Central memory CD8-positive, alpha-beta T cell (primary cell): ENCODE measurements at regions not wholly inside any gene's neighbourhood (a gene's known extent, or its start where the extent isn't known, plus 50 kb on each side); places are given as distances from the start of the nearest gene placed in this dataset.

Experiments used
- ATAC-seq: fragments of 150-1000 bp; cut with Tn5 transposase; replicated peaks from 2 replicates; pipeline ENCODE4 v1.10.0; 2022; ENCODE audit warnings: mild to moderate bottlenecking, moderate FRiP score, moderate number of reproducible peaks; ENCODE audit not compliant: poor library complexity, severe bottlenecking; ENCODE audit errors: extremely low read depth
- DNase-seq, 2 donors: peaks; one replicate each; pipeline ENCODE4 v3.0.0; 2021; ENCODE audit warnings: low spot score in 2 of 2
- H3K27ac Mint-ChIP-seq: one replicate; pipeline ENCODE4 v1.8.0; 2022; ENCODE audit warnings: low read depth, mild to moderate bottlenecking, moderate library complexity, mixed read lengths
- H3K27me3 Mint-ChIP-seq: one replicate; pipeline ENCODE4 v1.8.0; 2022; ENCODE audit warnings: mixed read lengths
- H3K36me3 Mint-ChIP-seq: one replicate; pipeline ENCODE4 v1.8.0; 2022; ENCODE audit warnings: mild to moderate bottlenecking, moderate library complexity, mixed read lengths; ENCODE audit not compliant: insufficient read depth
- H3K4me1 Mint-ChIP-seq: one replicate; pipeline ENCODE4 v1.8.0; 2022; ENCODE audit warnings: mixed read lengths
- H3K4me3 Mint-ChIP-seq: one replicate; pipeline ENCODE4 v1.8.0; 2022; ENCODE audit warnings: mild to moderate bottlenecking, moderate library complexity, mixed read lengths
- H3K9me3 Mint-ChIP-seq: one replicate; pipeline ENCODE4 v1.8.0; 2022; ENCODE audit warnings: mixed read lengths

DNA sequence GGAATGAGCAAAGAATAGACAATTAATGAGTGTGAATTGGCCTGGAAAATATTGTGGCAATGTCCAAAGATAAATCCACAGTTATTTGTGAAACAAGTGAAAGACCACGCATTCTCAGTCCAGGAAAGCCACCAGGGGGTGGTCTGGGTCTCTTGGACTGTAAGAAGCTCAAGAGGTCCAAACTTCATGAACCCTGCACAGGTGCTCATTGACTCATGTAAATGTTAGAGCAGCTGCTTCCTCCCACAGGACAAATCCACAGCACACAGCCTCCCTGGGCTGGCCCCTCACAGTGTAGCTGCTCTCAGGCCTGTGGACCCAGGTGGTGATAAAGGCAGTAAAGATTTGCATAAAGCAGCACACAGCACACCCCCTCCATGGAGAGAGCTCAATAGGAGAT lies 114.0 kb downstream of the ZNF280B start:
- no peak overlapping the region for H3K27ac Mint-ChIP-seq
- H3K4me1 Mint-ChIP-seq = no peaks in the 10 kb centered on the region
- H3K4me3 Mint-ChIP-seq = no peak overlapping the region
- no peaks in the 10 kb centered on the region for H3K36me3 Mint-ChIP-seq
- DNase-seq = no peak
- peaks cover 59% of the 10 kb centered on the region for H3K27me3 Mint-ChIP-seq
- no peak for ATAC-seq
- no peaks in the 10 kb centered on the region for H3K9me3 Mint-ChIP-seq

DNA sequence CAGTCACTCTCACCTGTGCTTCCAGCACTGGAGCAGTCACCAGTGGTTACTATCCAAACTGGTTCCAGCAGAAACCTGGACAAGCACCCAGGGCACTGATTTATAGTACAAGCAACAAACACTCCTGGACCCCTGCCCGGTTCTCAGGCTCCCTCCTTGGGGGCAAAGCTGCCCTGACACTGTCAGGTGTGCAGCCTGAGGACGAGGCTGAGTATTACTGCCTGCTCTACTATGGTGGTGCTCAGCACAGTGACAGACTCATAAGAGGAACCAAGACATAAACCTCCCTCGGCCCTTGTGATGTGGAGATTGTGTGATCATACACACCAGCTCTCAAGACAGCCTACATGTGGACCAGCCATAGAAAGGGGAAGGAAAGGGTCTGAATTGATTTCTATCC lies 113.3 kb downstream of the ZNF280B start:
- H3K4me3 Mint-ChIP-seq = no peak overlapping the region
- no peaks in the 10 kb centered on the region for H3K4me1 Mint-ChIP-seq
- ATAC-seq (no peak), DNase-seq (no peak)
- H3K27me3 Mint-ChIP-seq = peaks cover 52% of the 10 kb centered on the region
- no peak overlapping the region for H3K27ac Mint-ChIP-seq
- no peaks in the 10 kb centered on the region for H3K9me3 Mint-ChIP-seq
- no peaks in the 10 kb centered on the region for H3K36me3 Mint-ChIP-seq

DNA sequence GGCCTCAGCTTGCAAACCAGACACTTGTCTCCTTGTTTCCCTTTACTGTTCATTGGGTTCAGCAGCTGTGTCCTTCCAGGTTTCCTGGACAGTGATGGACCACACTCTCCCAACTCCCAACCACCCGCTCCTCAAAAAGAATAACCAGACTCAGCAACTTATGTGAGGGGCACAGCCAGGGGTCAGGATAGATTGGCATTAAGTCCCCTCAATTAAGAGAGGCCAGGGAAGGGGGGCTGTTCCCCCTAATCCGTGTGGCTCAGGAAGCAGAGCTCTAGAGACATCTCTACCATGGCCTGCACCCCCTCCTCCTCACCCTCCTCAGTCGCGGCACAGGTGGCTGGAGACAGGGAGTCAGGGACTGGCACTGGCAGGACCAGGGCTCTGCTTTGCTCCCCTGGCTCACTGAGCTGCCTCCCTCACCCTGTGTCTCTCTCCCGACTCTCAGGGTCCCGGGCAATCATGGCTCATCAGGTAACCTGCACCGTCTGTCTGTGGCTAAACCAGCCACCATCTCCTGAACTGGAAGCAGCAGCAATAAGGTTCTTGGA lies 111.7 kb downstream of the ZNF280B start:
- ATAC-seq (no peak), DNase-seq (no peak)
- H3K27ac Mint-ChIP-seq = no peak overlapping the region
- no peak overlapping the region for H3K4me3 Mint-ChIP-seq
- H3K36me3 Mint-ChIP-seq = no peaks in the 10 kb centered on the region
- H3K9me3 Mint-ChIP-seq = no peaks in the 10 kb centered on the region
- no peaks in the 10 kb centered on the region for H3K4me1 Mint-ChIP-seq
- peaks cover 38% of the 10 kb centered on the region for H3K27me3 Mint-ChIP-seq

DNA sequence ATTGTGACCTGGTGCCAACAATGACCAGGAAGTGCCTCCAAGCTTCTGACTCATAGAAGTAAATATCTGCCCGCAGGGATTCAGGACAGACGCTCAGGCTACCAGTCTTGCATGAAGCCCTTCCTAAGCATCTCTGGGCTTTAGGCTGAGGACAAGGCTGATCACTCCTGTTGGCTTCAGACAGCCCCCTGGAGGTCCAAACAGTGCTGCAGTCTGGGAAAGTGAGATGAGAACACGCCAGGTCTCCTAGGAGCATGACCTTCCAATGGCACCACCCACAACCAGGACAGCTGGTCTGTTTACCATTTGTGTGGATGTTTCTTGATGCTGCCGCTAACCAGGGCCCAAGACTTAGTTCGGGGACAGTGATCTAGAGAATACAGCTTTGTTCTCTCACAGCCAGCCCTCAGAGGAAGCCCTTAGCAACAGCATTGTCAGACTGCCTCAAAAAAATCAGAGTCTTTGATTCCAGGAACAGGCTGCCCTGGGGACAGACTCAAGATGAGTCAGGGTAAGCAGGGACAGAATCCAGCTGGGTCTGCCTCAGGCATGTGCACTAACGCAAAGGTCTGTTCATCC lies 111.2 kb downstream of the ZNF280B start:
- ATAC-seq (no peak), DNase-seq (no peak)
- H3K27ac Mint-ChIP-seq = no peak overlapping the region
- H3K9me3 Mint-ChIP-seq = no peaks in the 10 kb centered on the region
- H3K4me1 Mint-ChIP-seq = no peaks in the 10 kb centered on the region
- H3K36me3 Mint-ChIP-seq = no peaks in the 10 kb centered on the region
- peaks cover 32% of the 10 kb centered on the region for H3K27me3 Mint-ChIP-seq
- no peak overlapping the region for H3K4me3 Mint-ChIP-seq

DNA sequence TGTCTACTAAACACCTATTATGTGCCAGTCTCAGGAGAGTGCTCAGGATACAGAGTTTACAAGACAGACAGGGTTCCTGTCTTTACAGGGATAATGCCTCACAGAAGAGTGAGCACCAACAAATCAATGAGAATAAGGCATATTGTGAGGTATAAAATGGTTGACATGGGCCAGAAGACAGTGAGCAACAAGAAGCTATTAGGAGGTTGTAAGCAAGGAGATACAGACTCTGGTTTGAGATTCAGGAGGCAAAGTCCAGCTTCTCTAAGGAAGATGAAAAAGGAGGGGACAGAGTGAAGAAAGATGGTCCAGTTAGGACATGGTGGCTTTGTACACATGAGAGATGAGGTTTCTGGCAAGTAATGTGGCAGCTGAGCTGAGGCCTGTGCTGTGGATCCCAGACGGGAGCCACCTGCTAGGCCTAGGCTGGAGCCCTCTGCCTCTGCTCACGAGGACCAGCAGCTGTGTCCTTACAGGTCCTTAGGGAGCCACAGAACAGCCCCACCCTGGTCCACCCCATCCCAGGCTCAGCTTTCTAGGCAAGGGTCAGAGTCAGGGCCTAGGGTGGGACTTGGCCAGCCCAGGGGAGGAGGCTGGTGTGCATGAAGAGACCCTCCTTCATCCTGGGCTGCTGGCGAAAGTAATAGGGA lies 110.5 kb downstream of the ZNF280B start:
- H3K4me1 Mint-ChIP-seq = no peaks in the 10 kb centered on the region
- peaks cover 26% of the 10 kb centered on the region for H3K27me3 Mint-ChIP-seq
- H3K27ac Mint-ChIP-seq = no peak overlapping the region
- no peak overlapping the region for H3K4me3 Mint-ChIP-seq
- no peaks in the 10 kb centered on the region for H3K36me3 Mint-ChIP-seq
- H3K9me3 Mint-ChIP-seq = no peaks in the 10 kb centered on the region
- ATAC-seq (no peak), DNase-seq (no peak)

DNA sequence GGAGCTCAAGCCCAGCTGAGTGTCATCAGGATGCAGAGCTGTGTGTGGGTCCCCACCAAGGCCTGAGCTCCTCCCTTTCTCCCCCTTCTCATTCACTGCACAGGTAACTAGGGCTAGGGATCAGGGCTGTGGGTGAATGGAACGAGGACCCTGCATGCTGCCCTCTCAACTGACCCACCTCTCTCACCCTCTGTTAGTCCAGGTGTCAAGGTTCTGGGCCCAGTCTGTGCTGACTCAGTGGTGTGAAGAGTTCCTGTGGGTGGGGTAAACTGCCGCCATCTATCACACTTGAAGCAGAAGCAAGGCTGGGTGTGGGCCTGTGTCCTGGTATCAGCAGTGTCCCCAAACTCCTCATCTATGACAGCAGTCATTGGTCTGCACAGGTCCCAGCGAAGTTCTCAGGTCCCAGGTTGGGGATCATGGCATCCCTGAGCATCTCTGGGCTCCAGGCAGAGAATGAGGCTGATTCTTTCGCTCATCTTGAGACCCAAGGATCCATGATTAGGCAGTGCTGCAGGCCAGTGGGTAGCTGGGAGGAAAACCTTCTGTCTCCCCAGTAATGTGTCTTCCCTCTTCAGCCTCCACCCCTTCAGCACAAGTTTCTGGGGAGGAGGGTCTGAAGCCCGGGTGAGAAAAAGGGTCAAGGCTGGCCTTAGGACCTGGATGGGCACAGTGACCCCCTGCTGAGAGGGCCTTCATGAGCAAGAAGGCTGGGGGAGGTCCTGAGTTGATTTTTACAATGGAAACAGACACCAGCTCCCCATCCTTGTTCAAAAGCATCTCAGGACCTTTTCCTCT lies 109.8 kb downstream of the ZNF280B start:
- H3K27me3 Mint-ChIP-seq = peaks cover 22% of the 10 kb centered on the region
- H3K4me3 Mint-ChIP-seq = no peak overlapping the region
- no peak for DNase-seq

DNA sequence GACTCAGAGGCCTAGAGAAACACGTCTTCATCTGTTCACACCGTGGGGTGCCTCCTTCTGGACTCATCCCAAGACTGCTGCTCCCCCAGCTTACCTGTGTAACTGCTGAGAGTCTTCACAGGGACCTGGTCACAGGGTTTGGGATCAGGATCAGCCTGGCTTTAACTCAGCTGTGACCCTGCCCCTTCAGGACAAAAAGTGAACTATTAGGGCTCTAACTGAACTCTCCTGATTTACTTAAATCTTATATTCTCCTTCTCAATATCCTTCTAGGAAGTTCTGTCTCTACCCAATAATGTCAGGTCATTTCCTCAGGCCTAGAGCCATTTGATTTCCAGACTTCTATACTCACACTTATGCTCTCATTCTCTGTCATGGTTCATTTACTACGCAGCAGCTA lies 108.4 kb downstream of the ZNF280B start:
- DNase-seq (no peak), ATAC-seq (no peak)
- no peaks in the 10 kb centered on the region for H3K4me1 Mint-ChIP-seq
- H3K36me3 Mint-ChIP-seq = no peaks in the 10 kb centered on the region
- H3K27me3 Mint-ChIP-seq = peaks cover 22% of the 10 kb centered on the region
- no peaks in the 10 kb centered on the region for H3K9me3 Mint-ChIP-seq
- H3K4me3 Mint-ChIP-seq = no peak overlapping the region
- no peak overlapping the region for H3K27ac Mint-ChIP-seq

More for the DNA sequence above, 109.8 kb downstream of the ZNF280B start:
- no peak for ATAC-seq
- Mint-ChIP-seq H3K36me3 (no peaks in the 10 kb centered on the region), H3K27ac (no peak overlapping the region), H3K9me3 (no peaks in the 10 kb centered on the region), H3K4me1 (no peaks in the 10 kb centered on the region)

DNA sequence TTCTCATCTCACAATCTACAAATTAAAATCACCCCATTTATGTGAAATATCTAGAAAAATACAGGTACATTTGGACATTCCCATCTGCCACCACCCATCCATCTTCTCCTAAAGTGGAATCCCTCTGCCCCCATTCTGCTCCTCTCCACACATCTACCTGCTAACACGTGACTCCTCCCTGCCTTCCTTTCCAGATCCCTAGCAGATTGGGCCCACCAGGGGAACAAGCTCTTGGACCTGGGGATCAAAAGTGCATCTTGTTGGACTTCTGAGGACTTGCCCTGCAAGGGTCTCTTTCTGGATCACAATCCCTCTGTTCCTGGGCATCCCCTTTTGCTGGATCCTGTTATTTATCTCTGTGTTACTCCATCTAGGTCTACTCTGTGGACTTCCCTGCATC lies 107.6 kb downstream of the ZNF280B start:
- Mint-ChIP-seq H3K4me3 (no peak overlapping the region), H3K27me3 (peaks cover 29% of the 10 kb centered on the region), H3K27ac (no peak overlapping the region), H3K9me3 (no peaks in the 10 kb centered on the region), H3K36me3 (no peaks in the 10 kb centered on the region), H3K4me1 (no peaks in the 10 kb centered on the region)
- ATAC-seq (no peak), DNase-seq (no peak)

DNA sequence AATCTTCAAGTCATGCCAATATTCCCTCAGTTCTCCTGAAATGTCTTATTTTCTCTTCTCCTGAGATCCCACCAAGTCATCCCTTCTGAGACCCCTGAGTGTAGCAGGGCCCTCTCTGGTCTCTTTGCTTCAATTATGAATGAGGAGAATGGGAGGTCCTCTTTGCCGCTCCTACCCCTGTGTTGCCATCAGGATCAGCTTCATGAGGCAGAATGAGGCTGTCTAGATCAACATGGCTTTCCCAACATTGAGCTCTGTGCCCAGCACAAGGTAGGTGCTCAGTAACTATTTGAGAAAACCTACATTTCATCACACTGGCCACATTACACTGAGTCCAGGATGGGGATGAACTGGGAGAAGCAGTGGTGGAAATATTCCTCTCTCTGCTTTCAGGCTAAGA lies 107.2 kb downstream of the ZNF280B start:
- no peak overlapping the region for H3K27ac Mint-ChIP-seq
- no peaks in the 10 kb centered on the region for H3K9me3 Mint-ChIP-seq
- peaks cover 31% of the 10 kb centered on the region for H3K27me3 Mint-ChIP-seq
- H3K36me3 Mint-ChIP-seq = no peaks in the 10 kb centered on the region
- no peak for ATAC-seq
- H3K4me1 Mint-ChIP-seq = no peaks in the 10 kb centered on the region
- no peak overlapping the region for H3K4me3 Mint-ChIP-seq
- DNase-seq = no peak

DNA sequence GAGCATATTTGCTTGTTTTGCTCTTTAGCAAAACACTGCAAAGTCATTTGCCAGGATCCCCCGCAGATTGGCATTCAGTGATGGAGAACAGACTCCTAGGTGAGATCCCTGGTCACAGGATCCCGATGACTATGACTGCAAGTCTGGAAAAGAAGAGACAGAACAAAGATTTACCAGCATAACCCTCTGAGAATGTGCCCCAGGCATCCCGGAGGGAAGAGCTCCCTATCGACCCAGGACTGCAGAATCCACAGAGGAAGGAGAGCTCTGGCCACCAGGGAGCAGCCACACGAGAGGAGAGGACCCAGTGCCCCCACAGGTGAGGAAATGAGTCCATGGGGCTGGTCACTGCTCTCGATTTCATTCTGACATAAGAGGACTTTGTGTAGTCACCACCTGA lies 105.2 kb downstream of the ZNF280B start:
- Mint-ChIP-seq H3K9me3 (no peaks in the 10 kb centered on the region), H3K4me1 (no peaks in the 10 kb centered on the region), H3K4me3 (no peak overlapping the region), H3K36me3 (no peaks in the 10 kb centered on the region), H3K27ac (no peak overlapping the region), H3K27me3 (peaks cover 31% of the 10 kb centered on the region)
- no peak for ATAC-seq
- no peak for DNase-seq

DNA sequence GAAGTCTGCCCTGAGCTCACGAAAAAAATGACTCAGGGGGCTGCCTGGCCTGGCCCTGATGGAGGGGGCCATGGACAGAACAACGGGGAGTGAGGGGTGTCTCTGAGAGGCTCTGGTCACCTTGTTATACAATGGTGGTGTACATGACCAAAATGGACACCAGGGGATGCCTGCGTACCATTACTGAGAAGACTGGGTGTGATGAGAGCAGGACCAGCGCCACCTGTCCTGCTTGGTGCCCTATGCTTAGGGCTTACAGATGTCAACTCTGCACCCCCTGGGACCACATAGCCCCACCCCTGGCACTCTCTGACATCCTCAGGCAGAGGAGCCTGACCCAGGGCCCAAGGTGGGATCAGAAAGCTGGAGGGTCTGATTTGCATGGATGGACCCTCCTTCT lies 104.8 kb downstream of the ZNF280B start:
- no peaks in the 10 kb centered on the region for H3K9me3 Mint-ChIP-seq
- no peaks in the 10 kb centered on the region for H3K36me3 Mint-ChIP-seq

DNA sequence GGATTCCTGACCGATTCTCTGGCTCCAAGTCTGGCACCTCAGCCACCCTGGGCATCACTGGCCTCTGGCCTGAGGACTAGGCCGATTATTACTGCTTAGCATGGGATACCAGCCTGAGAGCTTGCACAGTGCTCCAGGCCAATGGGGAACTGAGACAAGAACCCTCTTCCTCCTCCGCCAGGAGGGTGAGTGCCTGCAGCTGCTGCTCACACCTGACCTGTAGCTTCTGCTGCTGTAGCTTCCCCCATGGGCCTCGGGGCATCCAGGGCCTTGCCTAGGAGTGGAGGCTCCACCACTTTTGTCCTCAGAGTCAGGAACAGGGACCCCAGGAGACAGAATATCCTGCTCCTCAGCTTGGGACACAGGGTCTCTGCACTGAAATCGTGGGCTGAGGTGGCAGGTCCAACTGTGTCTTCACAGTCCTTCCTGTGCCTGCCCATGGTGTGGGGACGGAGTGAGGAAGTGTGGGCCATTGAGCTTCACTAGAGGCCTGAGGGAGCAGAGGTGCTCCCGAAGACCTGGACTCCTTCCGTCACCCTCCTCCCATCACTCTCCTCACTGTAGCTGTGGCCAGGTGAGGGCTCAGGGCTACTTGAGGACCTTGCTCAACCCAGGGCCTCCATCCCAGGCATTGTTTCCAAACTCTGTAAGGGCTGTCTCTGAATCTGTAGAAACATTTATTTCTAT lies 103.8 kb downstream of the ZNF280B start:
- Mint-ChIP-seq H3K27ac (no peak overlapping the region), H3K36me3 (no peaks in the 10 kb centered on the region), H3K4me1 (no peaks in the 10 kb centered on the region), H3K27me3 (peaks cover 43% of the 10 kb centered on the region), H3K4me3 (no peak overlapping the region), H3K9me3 (no peaks in the 10 kb centered on the region)
- no peak for ATAC-seq
- DNase-seq = no peak

More for the DNA sequence above, 104.8 kb downstream of the ZNF280B start:
- no peaks in the 10 kb centered on the region for H3K4me1 Mint-ChIP-seq
- peaks cover 35% of the 10 kb centered on the region for H3K27me3 Mint-ChIP-seq
- no peak overlapping the region for H3K4me3 Mint-ChIP-seq
- ATAC-seq (no peak), DNase-seq (no peak)
- no peak overlapping the region for H3K27ac Mint-ChIP-seq
